Loucy (cell line): ENCODE measurements at regions not wholly inside any gene's neighbourhood (a gene's known extent, or its start where the extent isn't known, plus 50 kb on each side); places are given as distances from the start of the nearest gene placed in this dataset.

Source experiments
- EZH2phosphoT487 ChIP-seq: fragments of 200-600 bp; IDR thresholded peaks from 2 replicates; pipeline ENCODE4 v1.6.1; 2018; ENCODE audit warnings: antibody characterized with exemption, mild to moderate bottlenecking, moderate library complexity, borderline replicate concordance
- TF ChIP-seq, protein P1 (sequence below): fragments of 200-600 bp; sonication (generic); conservative IDR thresholded peaks from 2 replicates; pipeline ENCODE4 v1.5.1; 2014; ENCODE audit warnings: mild to moderate bottlenecking, antibody characterized with exemption, low read length

DNA sequence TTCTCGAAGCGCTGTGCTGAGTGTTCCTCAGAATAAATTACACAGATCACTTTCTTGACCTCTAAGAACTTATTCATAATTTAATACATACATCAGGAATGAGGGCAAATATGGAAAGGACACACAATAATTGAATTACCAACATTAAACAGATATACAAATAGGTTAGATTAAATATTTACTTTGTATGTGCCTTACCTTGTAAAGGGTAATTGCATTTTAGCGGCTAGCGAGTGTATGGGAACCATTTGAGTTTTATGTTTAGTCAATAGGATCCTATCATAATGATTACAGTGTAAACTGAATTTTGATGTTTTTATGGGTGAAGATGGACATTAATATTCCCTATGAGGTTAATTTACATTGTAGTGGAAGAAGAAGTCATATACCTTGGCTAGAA lies 1187.1 kb upstream of the WWC1 start:
- TF ChIP-seq, protein P1, sequence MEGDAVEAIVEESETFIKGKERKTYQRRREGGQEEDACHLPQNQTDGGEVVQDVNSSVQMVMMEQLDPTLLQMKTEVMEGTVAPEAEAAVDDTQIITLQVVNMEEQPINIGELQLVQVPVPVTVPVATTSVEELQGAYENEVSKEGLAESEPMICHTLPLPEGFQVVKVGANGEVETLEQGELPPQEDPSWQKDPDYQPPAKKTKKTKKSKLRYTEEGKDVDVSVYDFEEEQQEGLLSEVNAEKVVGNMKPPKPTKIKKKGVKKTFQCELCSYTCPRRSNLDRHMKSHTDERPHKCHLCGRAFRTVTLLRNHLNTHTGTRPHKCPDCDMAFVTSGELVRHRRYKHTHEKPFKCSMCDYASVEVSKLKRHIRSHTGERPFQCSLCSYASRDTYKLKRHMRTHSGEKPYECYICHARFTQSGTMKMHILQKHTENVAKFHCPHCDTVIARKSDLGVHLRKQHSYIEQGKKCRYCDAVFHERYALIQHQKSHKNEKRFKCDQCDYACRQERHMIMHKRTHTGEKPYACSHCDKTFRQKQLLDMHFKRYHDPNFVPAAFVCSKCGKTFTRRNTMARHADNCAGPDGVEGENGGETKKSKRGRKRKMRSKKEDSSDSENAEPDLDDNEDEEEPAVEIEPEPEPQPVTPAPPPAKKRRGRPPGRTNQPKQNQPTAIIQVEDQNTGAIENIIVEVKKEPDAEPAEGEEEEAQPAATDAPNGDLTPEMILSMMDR: no peak
- no peak for TF ChIP-seq EZH2phosphoT487
